IPS-18c (cell line): ENCODE measurements at regions not wholly inside any gene's neighbourhood (a gene's known extent, or its start where the extent isn't known, plus 50 kb on each side); places are given as distances from the start of the nearest gene placed in this dataset.
"Not testable (repeated sequence)": the region's sequence is repeated elsewhere in the genome, so short reads cannot be mapped to it uniquely, and the experiment has no call there.

ENCODE experiments used
- H3K4me3 ChIP-seq: 2 replicates; pipeline ENCODE4 v1.7.0; 2013; ENCODE audit warnings: low read depth, mild to moderate bottlenecking, low read length, moderate library complexity; ENCODE audit not compliant: insufficient read depth
- H3K9me3 ChIP-seq: one replicate; pipeline ENCODE4 v1.6.1; 2013; ENCODE audit warnings: mild to moderate bottlenecking, low read length, moderate library complexity; ENCODE audit not compliant: control insufficient read depth, insufficient read depth

DNA sequence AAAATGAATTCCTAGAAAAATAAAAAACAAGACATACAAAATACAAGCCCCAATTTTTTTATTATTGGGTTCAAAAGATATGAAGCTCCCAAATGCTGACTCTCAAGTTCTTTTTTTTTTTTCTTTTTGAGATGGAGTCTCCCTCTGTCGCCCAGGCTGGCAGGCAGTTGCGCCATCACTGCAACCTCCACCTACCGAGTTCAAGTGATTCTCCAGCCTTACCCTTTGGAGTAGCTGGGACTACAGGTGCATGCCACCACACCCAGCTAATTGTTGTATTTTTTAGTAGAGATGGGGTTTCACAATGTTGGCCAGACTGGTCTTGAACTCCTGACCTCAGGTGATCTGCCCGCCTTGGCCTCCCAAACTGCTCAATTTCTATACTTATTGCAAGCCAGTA lies 600.6 kb downstream of the BCOR start:
- not testable (repeated sequence) for H3K4me3 ChIP-seq, H3K9me3 ChIP-seq

DNA sequence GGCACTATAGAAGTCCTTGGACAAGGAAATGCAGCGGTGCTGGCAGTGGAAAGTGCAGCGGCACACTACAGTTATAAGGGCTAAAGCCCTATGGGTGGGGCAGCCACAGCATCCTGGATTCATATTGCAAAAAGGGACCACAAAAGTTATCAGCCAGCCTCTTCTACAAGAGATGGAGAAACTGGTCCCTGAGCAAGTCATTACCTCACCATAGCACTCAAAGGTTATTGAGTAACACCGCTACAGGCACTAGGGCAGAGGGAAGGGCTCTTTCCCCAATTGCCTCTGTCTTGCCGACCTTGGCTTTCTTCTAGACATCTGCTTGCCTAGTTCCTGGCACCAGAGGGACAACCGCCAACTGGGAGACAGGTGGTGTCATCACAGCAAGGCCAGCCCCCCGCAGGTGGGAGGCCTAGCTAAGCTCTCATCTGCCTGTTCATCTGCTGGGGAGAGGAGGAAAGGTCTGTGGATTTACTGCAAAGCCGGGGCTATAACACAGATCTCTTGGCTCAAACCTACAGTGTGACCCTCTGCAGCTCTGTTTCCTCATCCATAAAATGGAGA lies 600.0 kb downstream of the BCOR start:
- Histone ChIP-seq H3K9me3 (peaks cover 4% of the 10 kb centered on the region), H3K4me3 (no peak overlapping the region)

DNA sequence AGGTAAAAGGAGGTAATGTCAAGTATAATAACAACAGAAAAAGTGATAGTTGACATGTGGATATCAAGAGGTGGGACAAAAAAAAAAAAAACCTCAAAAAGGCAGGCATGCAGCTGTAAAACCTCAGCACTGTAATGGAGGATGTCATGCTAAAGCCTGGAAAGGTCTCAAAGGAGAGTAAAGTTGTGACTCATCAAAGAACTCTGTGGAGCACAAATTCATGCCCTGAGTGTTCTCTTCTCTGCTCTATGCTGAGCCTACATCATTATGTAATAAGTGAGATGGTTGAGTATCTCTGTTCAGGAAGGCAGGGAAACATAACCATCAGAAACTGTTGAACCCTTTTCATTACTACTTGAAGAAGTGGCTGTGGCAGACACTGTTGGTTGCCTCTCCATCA lies 597.8 kb downstream of the BCOR start:
- Histone ChIP-seq H3K9me3 (peaks cover 4% of the 10 kb centered on the region), H3K4me3 (no peak overlapping the region)

GRCh38 chrX:39501822-39502221 lies 595.9 kb downstream of the BCOR start:
- H3K9me3 ChIP-seq, result peaks cover 8% of the 10 kb centered on the region
- H3K4me3 ChIP-seq, result no peak overlapping the region

DNA sequence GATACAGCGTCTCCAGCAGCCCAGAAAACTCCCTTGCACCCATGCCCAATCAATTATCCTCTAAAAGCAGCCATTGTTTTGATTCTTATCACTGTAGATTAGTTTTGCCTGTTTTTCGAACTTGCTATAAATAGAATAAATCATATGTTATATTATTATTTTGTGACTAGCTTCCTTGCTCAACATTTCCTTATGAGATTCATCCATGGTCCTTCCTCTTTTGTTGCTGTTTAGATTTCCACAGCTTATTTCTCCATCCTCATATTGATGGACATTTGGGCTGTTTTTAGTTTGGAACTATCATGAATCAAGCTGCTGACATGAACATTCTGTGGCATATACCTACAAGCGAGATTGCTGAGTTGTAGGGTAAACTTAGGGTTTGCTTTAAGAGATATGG lies 595.3 kb downstream of the BCOR start:
- no peak overlapping the region for H3K4me3 ChIP-seq
- peaks cover 6% of the 10 kb centered on the region for H3K9me3 ChIP-seq

GRCh38 chrX:39504227-39504626 lies 593.5 kb downstream of the BCOR start:
- Histone ChIP-seq H3K4me3 (no peak overlapping the region), H3K9me3 (peaks cover 8% of the 10 kb centered on the region)

GRCh38 chrX:39504850-39505259 lies 592.9 kb downstream of the BCOR start:
- peaks cover 11% of the 10 kb centered on the region for H3K9me3 ChIP-seq
- H3K4me3 ChIP-seq, result no peak overlapping the region

GRCh38 chrX:39506131-39506530 lies 591.6 kb downstream of the BCOR start:
- Histone ChIP-seq H3K4me3 (no peak overlapping the region), H3K9me3 (peaks cover 12% of the 10 kb centered on the region)

DNA sequence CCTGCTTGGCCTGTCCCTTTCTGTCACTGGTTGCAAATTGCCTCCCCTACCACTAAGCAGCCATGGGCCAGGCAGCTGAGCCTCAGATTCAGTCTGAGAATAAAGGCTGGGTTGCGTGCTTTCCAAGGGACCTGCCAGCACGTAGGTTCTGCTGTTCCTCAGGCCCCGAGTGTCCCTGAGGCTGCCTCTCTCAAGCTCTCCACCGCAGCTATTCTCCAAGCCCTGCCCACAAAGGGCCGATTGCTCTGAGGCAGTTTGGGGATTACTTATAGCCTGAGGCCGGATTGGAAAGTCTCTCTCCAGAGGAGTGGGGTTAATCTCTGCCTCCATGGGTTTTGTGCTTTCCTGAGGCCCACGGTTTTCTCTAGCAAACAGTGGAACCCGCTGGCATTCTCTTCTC lies 590.7 kb downstream of the BCOR start:
- H3K9me3 ChIP-seq, result peaks cover 13% of the 10 kb centered on the region
- no peak overlapping the region for H3K4me3 ChIP-seq

DNA sequence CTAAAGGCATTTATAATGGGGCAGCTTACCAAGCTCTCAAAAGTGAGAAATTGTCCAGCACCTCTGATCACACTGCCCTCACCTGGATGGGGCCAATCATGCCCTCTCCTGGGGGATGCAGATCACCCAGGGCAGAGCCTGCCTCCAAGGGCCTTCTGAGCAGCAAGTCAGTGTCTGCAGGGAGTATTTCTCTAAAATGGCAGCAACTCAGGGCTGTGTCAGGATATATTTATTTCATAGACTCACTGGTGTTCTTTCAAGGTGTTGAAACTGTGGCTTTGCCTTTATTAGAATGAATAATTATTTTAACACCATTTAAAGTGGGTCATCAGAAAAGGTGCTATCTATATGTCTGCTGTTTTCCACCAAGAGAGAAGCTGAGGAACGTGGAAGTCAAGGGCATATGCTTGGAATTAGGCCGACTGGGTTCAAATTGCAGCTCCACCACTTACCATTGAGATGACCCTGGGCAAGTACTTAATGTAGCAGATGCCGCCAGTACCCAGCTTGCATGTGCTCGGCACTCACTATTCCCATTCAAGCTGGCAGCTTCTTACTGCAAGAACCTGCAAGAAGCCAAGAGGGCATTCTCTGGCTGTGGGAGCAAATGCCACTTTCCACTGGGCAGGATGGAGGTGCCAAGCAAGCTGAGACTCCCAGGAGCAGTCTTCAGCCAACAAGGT lies 590.0 kb downstream of the BCOR start:
- Histone ChIP-seq H3K4me3 (no peak overlapping the region), H3K9me3 (peaks cover 13% of the 10 kb centered on the region)

DNA sequence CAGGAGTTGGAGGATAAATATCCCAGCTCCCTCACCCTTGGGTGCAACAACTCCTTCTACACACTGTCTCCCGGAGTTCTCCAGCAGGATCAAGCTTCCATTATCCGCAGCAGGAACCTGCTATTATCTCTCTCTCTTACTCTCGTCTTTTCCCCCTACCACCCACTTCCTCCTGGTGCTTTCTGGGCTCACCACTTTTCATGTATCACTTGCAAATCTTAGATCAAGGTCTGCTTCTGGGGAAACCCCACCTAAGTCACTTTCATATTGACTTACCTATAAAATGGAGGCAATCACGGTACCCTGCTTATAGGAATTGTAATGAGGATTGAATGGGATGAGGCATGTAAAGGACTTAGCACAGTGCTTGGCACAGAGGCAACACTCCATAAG lies 589.5 kb downstream of the BCOR start:
- Histone ChIP-seq H3K9me3 (peaks cover 13% of the 10 kb centered on the region), H3K4me3 (no peak overlapping the region)

DNA sequence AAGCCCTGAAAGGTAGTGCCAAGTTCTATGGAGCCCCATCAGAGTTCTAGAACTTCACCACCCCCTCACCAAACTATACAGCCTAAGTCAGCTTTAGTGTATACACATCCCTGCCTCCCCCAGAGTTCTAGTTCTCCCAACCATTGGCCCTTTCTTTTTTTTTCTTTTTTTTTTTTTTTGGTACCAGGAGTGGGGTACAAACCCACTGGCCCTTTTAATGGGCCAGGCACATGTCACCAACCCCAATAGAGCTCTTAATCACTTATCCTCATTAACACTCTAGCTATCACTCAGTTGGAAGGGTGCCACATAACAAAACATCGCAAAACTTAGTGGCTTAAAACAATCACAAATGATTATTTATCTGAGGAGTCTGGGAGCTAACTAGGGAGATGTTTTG lies 588.6 kb downstream of the BCOR start:
- Histone ChIP-seq H3K9me3 (peaks cover 13% of the 10 kb centered on the region), H3K4me3 (no peak overlapping the region)

DNA sequence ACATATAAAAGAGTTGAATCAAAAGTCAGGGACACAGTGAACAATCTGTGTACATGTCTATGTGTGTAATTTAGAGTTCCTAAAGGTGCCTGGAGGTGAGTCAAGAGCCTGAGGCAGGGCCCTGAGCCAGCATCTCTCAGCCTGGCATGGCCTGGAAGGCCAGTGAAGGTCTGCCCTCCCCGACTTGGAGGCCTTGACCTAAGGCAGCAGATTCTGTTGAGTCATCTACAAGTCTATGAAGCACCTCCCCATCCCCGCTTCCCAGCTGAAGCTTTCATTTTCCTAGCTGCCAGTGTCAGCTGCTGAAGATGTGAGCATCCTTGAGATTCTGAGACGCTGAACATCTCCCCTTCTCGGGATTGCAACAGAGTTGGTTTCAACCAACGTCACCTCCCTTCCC lies 583.9 kb downstream of the BCOR start:
- H3K9me3 ChIP-seq, result peaks cover 9% of the 10 kb centered on the region
- no peak overlapping the region for H3K4me3 ChIP-seq

- no peak overlapping the region for H3K4me3 ChIP-seq
- peaks cover 4% of the 10 kb centered on the region for H3K9me3 ChIP-seq
These were observed 583.0 kb downstream of the BCOR start for GRCh38 chrX:39514801-39515200.

- peaks cover 2% of the 10 kb centered on the region for H3K9me3 ChIP-seq
- no peak overlapping the region for H3K4me3 ChIP-seq
These were observed 581.3 kb downstream of the BCOR start for GRCh38 chrX:39516427-39516841.

DNA sequence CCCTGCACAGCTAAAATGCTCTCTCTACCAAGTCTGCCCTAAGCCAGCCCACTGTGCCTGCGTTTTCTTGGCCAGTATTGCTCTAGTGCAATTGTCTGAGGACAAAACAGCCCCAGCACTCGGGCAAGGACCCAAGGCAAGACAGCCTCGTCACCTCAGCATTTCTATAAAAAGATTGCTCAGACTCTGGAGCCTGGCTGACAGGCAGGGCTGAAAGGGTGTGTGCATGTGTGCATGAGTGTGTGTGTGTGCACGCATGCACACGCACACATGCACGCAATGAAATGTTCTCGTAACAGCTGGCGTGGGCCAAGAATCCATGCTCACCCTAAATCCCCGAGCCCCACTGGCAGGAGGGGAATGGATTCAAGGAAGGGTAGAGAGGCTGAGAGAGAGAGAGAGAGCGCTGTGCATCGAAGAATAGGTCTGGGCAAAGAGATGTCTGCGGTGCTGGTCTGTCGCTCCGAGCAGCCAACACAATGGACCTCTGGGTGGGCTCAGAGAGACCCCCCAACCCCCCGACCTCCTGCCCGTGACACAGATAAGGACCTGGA lies 579.2 kb downstream of the BCOR start:
- Histone ChIP-seq H3K9me3 (no peaks in the 10 kb centered on the region), H3K4me3 (no peak overlapping the region)

DNA sequence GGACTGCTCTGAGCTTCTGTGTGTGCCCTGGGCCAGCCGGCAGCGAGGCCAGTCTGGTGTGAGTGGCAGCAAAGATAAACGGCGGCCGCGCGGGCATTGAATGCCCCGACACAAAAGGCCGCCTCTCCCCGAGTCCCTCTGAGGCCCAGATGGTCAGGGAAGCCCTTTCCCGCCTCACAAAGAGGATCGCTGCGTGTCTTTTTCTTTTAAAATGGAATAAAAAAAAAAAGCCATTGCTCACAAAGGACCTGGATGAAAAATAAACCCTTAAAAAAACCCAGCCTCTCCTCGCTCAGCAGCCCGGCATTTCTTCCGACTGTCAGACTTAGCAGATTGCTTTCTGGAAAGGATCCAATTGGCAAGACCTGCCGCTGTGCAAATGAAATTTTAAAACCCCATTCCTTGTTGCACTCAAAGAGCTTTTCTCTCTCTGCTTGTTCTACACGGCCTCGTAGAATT lies 578.7 kb downstream of the BCOR start:
- Histone ChIP-seq H3K4me3 (no peak overlapping the region), H3K9me3 (no peaks in the 10 kb centered on the region)

- H3K4me3 ChIP-seq, result no peak overlapping the region
These were observed 578.0 kb downstream of the BCOR start for GRCh38 chrX:39519566-39520301.

More at GRCh38 chrX:39519566-39520301, 578.0 kb downstream of the BCOR start:
- H3K9me3 ChIP-seq, result no peaks in the 10 kb centered on the region
